H1 (cell line): ENCODE measurements at regions not wholly inside any gene's neighbourhood (a gene's known extent, or its start where the extent isn't known, plus 50 kb on each side); places are given as distances from the start of the nearest gene placed in this dataset.
A peak's percentile ranks its signal among the peaks of the same experiment; 100 is the strongest.
"Not testable (repeated sequence)": the region's sequence is repeated elsewhere in the genome, so short reads cannot be mapped to it uniquely, and the experiment has no call there.

Experiments used
- CTCF ChIA-PET: fragments of 300-600 bp; sonication (Branson Sonifier 250); formaldehyde crosslinking; loops from one replicate; lab custom pipeline; 2021; ENCODE audit not compliant: partially characterized antibody; lab: Charles Lee
- POLR2A ChIA-PET: fragments of 300-600 bp; sonication (Branson Sonifier 250); formaldehyde crosslinking; loops from one replicate; lab custom pipeline; 2021; ENCODE audit warnings: inconsistent platforms; ENCODE audit not compliant: partially characterized antibody; lab: Charles Lee
- DNase-seq, 2 experiments: peaks; one replicate each; pipeline versions ENCODE4 v3.0.0 to v3.0.0-alpha.2; 2010 to 2022; ENCODE audit warnings: low spot score in 2 of 2, low read depth in 1 of 2, mixed read lengths in 1 of 2
- FAIRE-seq: peaks from 2 replicates; lab custom pipeline; 2011; peaks lifted over from hg19 to GRCh38; lab: Jason Lieb, UNC
- H2AFZ ChIP-seq: 2 replicates; pipeline ENCODE4 v1.8.1; 2012; ENCODE audit warnings: low read length, inconsistent platforms
- H2AK5ac ChIP-seq: 2 replicates; pipeline ENCODE4 v1.6.1; 2013; ENCODE audit warnings: low read depth, low read length
- H2BK120ac ChIP-seq: replicated peaks from 2 replicates; pipeline ENCODE3; 2013; ENCODE audit warnings: low read depth, low read length, inconsistent platforms
- H2BK12ac ChIP-seq: 2 replicates; pipeline ENCODE4 v1.6.1; 2013; ENCODE audit warnings: low read depth, low read length
- H2BK15ac ChIP-seq: 2 replicates; pipeline ENCODE4 v1.6.1; 2013; ENCODE audit warnings: low read length
- H2BK20ac ChIP-seq: 2 replicates; pipeline ENCODE4 v1.6.1; 2013; ENCODE audit warnings: low read length
- H2BK5ac ChIP-seq: 2 replicates; pipeline ENCODE4 v1.6.1; 2013; ENCODE audit warnings: low read depth, low read length
- H3K14ac ChIP-seq: 2 replicates; pipeline ENCODE4 v1.6.1; 2013; ENCODE audit warnings: inconsistent platforms; ENCODE audit not compliant: insufficient read length
- H3K18ac ChIP-seq: 2 replicates; pipeline ENCODE4 v1.6.1; 2013; ENCODE audit warnings: low read length; ENCODE audit errors: extremely low read depth
- H3K23ac ChIP-seq: 2 replicates; pipeline ENCODE4 v1.6.1; 2013; ENCODE audit warnings: inconsistent platforms; ENCODE audit not compliant: insufficient read length
- H3K23me2 ChIP-seq: 2 replicates; pipeline ENCODE4 v1.6.1; 2013; ENCODE audit warnings: low read depth, low read length
- H3K27ac ChIP-seq: 2 replicates; pipeline ENCODE4 v1.6.1; 2011; ENCODE audit warnings: low read depth, low read length, inconsistent platforms
- H3K27me3 ChIP-seq, 4 experiments: replicated peaks in 1 of 4; 1 replicate in 1 of 4; 2 replicates in 3 of 4; pipeline versions ENCODE4 v1.6.1 to v1.8.1; 2011 to 2013; ENCODE audit warnings: low read length in 3 of 4, mild to moderate bottlenecking in 3 of 4, inconsistent platforms in 2 of 4, mixed read lengths in 2 of 4, moderate library complexity in 1 of 4; ENCODE audit not compliant: control insufficient read depth in 3 of 4, insufficient read depth in 3 of 4; ENCODE audit errors: extremely low read depth in 1 of 4
- H3K36me3 ChIP-seq, 4 experiments: 2 replicates each; pipeline versions ENCODE4 v1.6.1 to v1.8.1; 2011 to 2013; ENCODE audit warnings: mild to moderate bottlenecking in 4 of 4, low read length in 3 of 4, moderate library complexity in 2 of 4, control low read depth in 1 of 4, inconsistent platforms in 1 of 4; ENCODE audit not compliant: insufficient read depth in 4 of 4, control insufficient read depth in 2 of 4
- H3K4ac ChIP-seq: replicated peaks from 2 replicates; pipeline ENCODE3; 2013; ENCODE audit warnings: low read length, low read depth, mixed read lengths, inconsistent platforms; ENCODE audit not compliant: insufficient read length
- H3K4me1 ChIP-seq, 4 experiments: replicated peaks in 1 of 4; 1 replicate in 1 of 4; 2 replicates in 3 of 4; pipeline versions ENCODE4 v1.6.1 to v1.8.1; 2011 to 2013; ENCODE audit warnings: low read length in 3 of 4, inconsistent platforms in 2 of 4, mixed read lengths in 1 of 4; ENCODE audit not compliant: insufficient read depth in 4 of 4, control insufficient read depth in 3 of 4
- H3K4me2 ChIP-seq, 2 experiments: 2 replicates each; pipeline versions ENCODE4 v1.6.1 to v1.8.1; 2011 to 2013; ENCODE audit warnings: low read depth in 2 of 2, low read length in 2 of 2, control low read depth in 1 of 2, inconsistent platforms in 1 of 2, mild to moderate bottlenecking in 1 of 2; ENCODE audit not compliant: insufficient read depth in 1 of 2
- H3K4me3 ChIP-seq, 4 experiments: fragments of 200-600, 300-600 bp in 1 of 4; sonication (generic), shearing (Covaris generic), sonication (Bioruptor Twin) in 1 of 4; 2 replicates each; pipeline versions ENCODE4 v1.5.1 to v1.8.1; 2011 to 2016; ENCODE audit warnings: low read length in 4 of 4, low read depth in 3 of 4, control low read depth in 2 of 4, inconsistent platforms in 2 of 4, mild to moderate bottlenecking in 2 of 4, mixed read lengths in 1 of 4, moderate library complexity in 1 of 4; ENCODE audit not compliant: insufficient read depth in 2 of 4; ENCODE audit errors: extremely low read depth in 1 of 4
- H3K56ac ChIP-seq: replicated peaks from 2 replicates; pipeline ENCODE3; 2013; ENCODE audit warnings: low read depth, mild to moderate bottlenecking, mixed read lengths, low read length, inconsistent platforms; ENCODE audit not compliant: insufficient read length
- H3K79me1 ChIP-seq: 2 replicates; pipeline ENCODE4 v1.6.1; 2013; ENCODE audit warnings: low read depth, low read length, control low read depth
- H3K79me2 ChIP-seq, 2 experiments: 2 replicates each; pipeline versions ENCODE4 v1.6.1 to v1.8.1; 2012 to 2013; ENCODE audit warnings: low read length in 2 of 2, mild to moderate bottlenecking in 2 of 2, inconsistent platforms in 1 of 2; ENCODE audit not compliant: insufficient read depth in 2 of 2, control insufficient read depth in 1 of 2
- H3K9ac ChIP-seq, 4 experiments: replicated peaks in 1 of 4; 1 replicate in 1 of 4; 2 replicates in 3 of 4; pipeline versions ENCODE4 v1.6.1 to v1.8.1; 2011 to 2013; ENCODE audit warnings: low read depth in 3 of 4, low read length in 3 of 4, control low read depth in 2 of 4, mild to moderate bottlenecking in 2 of 4, moderate library complexity in 2 of 4, inconsistent platforms in 1 of 4; ENCODE audit errors: extremely low read depth in 1 of 4
- H3K9me3 ChIP-seq, 2 experiments: 2 replicates each; pipeline versions ENCODE4 v1.6.1 to v1.8.1; 2012 to 2013; ENCODE audit warnings: mild to moderate bottlenecking in 2 of 2, moderate library complexity in 2 of 2, control low read depth in 1 of 2, inconsistent platforms in 1 of 2, low read depth in 1 of 2, low read length in 1 of 2, mixed read lengths in 1 of 2; ENCODE audit not compliant: insufficient read depth in 2 of 2
- H4K20me1 ChIP-seq, 2 experiments: replicated peaks in 1 of 2; 2 replicates each; pipeline versions ENCODE3 to v1.8.1; 2011 to 2013; ENCODE audit warnings: inconsistent platforms in 2 of 2, low read length in 2 of 2, mild to moderate bottlenecking in 1 of 2; ENCODE audit not compliant: insufficient read depth in 2 of 2, control insufficient read depth in 1 of 2
- H4K5ac ChIP-seq: 2 replicates; pipeline ENCODE4 v1.6.1; 2013; ENCODE audit warnings: low read length, low read depth, mixed read lengths, inconsistent platforms; ENCODE audit not compliant: insufficient read length
- H4K8ac ChIP-seq: 2 replicates; pipeline ENCODE4 v1.8.0; 2013; ENCODE audit warnings: mild to moderate bottlenecking, moderate library complexity, low read length, inconsistent platforms; ENCODE audit not compliant: insufficient read depth; ENCODE audit errors: extremely low read depth
- H4K91ac ChIP-seq: replicated peaks from 2 replicates; pipeline ENCODE3; 2013; ENCODE audit warnings: low read length, mixed read lengths, inconsistent platforms; ENCODE audit not compliant: insufficient read length
- WGBS, 2 experiments: shearing (Covaris generic) in 1 of 2; methylation state at CpG; one replicate each; pipeline versions ENCODE4 v1.1.6 to v1.1.7; 2013 to 2015; ENCODE audit warnings: low lambda C conversion rate in 2 of 2, mixed read lengths in 2 of 2, inconsistent platforms in 1 of 2, low coverage in 1 of 2, missing lambda C conversion rate in 1 of 2; ENCODE audit not compliant: insufficient replicate concordance in 2 of 2, insufficient coverage in 1 of 2, insufficient read length in 1 of 2; ENCODE audit errors: extremely low coverage in 1 of 2, missing lambda C conversion rate in 1 of 2; 5-methylcytosine and 5-hydroxymethylcytosine counted together

- H4K91ac ChIP-seq, H3K27me3 ChIP-seq, H3K56ac ChIP-seq, H3K27ac ChIP-seq, H4K8ac ChIP-seq, H3K36me3 ChIP-seq, H3K23me2 ChIP-seq, H2BK15ac ChIP-seq, H2AK5ac ChIP-seq, H3K79me1 ChIP-seq, H2BK120ac ChIP-seq, H3K4ac ChIP-seq, H3K79me2 ChIP-seq, H4K20me1 ChIP-seq, H3K9me3 ChIP-seq, H3K23ac ChIP-seq, FAIRE-seq, H4K5ac ChIP-seq, H2BK12ac ChIP-seq, H3K9ac ChIP-seq, H2BK5ac ChIP-seq, H2AFZ ChIP-seq, H3K4me1 ChIP-seq, H3K14ac ChIP-seq, H3K18ac ChIP-seq, POLR2A ChIA-PET, CTCF ChIA-PET, H2BK20ac ChIP-seq, DNase-seq: not testable (repeated sequence)
- Histone ChIP-seq H3K4me2 (peak overlapping the region; percentile 44 to 52; a peak in 3 of 4 replicates), H3K4me3 (peak overlapping the region; percentile 53 to 76 (median 68); a peak in 6 of 8 replicates)
- 22% methylated on average over 5 of the region's 5 CpGs; no CpG with 5 or more reads in 1 of the 2 experiments for WGBS, 2 experiments
These were observed 162.3 kb downstream of the KBTBD2 start for GRCh38 chr7:32729335-32729675.
